Common myeloid progenitor, CD34-positive (primary cell): ENCODE measurements at regions not wholly inside any gene's neighbourhood (a gene's known extent, or its start where the extent isn't known, plus 50 kb on each side); places are given as distances from the start of the nearest gene placed in this dataset.
"Not testable (repeated sequence)": the region's sequence is repeated elsewhere in the genome, so short reads cannot be mapped to it uniquely, and the experiment has no call there.

Source experiments
- CTCF ChIA-PET: fragments of 350-600 bp; sonication (Branson Sonifier 250); formaldehyde crosslinking; loops from one replicate; lab custom pipeline; 2021; ENCODE audit warnings: antibody characterized with exemption; lab: Charles Lee
- POLR2A ChIA-PET: fragments of 350-600 bp; sonication (Branson Sonifier 250); formaldehyde crosslinking; loops from one replicate; lab custom pipeline; 2021; ENCODE audit warnings: antibody characterized with exemption; lab: Charles Lee
- DNase-seq, 3 donors: peaks; one replicate each; pipeline versions ENCODE4 v3.0.0 to v3.0.0-alpha.2; 2013
- H3K27ac ChIP-seq, 2 experiments: 1 replicate in 1 of 2; 2 replicates in 1 of 2; pipeline ENCODE4 v1.7.0; 2013; ENCODE audit warnings: inconsistent platforms in 2 of 2, low read length in 2 of 2, mild to moderate bottlenecking in 2 of 2, low read depth in 1 of 2, moderate library complexity in 1 of 2; ENCODE audit not compliant: severe bottlenecking in 2 of 2, insufficient read depth in 1 of 2, poor library complexity in 1 of 2
- H3K27me3 ChIP-seq, 5 experiments: replicated peaks in 2 of 5; 1 replicate in 3 of 5; 2 replicates in 2 of 5; pipeline versions ENCODE4 v1.6.1 to v1.7.0; 2013; ENCODE audit warnings: low read length in 4 of 5, mild to moderate bottlenecking in 2 of 5, moderate library complexity in 2 of 5, inconsistent platforms in 1 of 5; ENCODE audit not compliant: insufficient read depth in 5 of 5, control insufficient read depth in 4 of 5
- H3K36me3 ChIP-seq, 4 experiments: 1 replicate in 2 of 4; 2 replicates in 2 of 4; pipeline versions ENCODE4 v1.6.1 to v1.7.0; 2013; ENCODE audit warnings: low read length in 3 of 4, control low read depth in 1 of 4, mild to moderate bottlenecking in 1 of 4; ENCODE audit not compliant: control insufficient read depth in 4 of 4, insufficient read depth in 4 of 4
- H3K4me1 ChIP-seq, 4 experiments: 1 replicate in 3 of 4; 2 replicates in 1 of 4; pipeline versions ENCODE4 v1.6.1 to v1.7.1; 2013; ENCODE audit warnings: low read length in 3 of 4, mild to moderate bottlenecking in 3 of 4, control low read depth in 1 of 4, inconsistent platforms in 1 of 4, moderate library complexity in 1 of 4; ENCODE audit not compliant: control insufficient read depth in 4 of 4, insufficient read depth in 4 of 4; ENCODE audit errors: control extremely low read depth in 1 of 4
- H3K4me3 ChIP-seq, 7 experiments: 1 replicate in 4 of 7; 2 replicates in 3 of 7; pipeline versions ENCODE4 v1.5.1 to v1.7.0; 2013; ENCODE audit warnings: mild to moderate bottlenecking in 7 of 7, low read length in 6 of 7, moderate library complexity in 6 of 7, inconsistent platforms in 2 of 7, low read depth in 2 of 7, control low read depth in 1 of 7; ENCODE audit not compliant: insufficient read depth in 4 of 7, control insufficient read depth in 1 of 7; ENCODE audit errors: extremely low read depth in 1 of 7
- H3K9me3 ChIP-seq, 5 experiments: 1 replicate in 4 of 5; 2 replicates in 1 of 5; pipeline versions ENCODE4 v1.6.1 to v1.7.1; 2013; ENCODE audit warnings: low read length in 4 of 5, mild to moderate bottlenecking in 2 of 5, inconsistent platforms in 1 of 5, low read depth in 1 of 5, moderate library complexity in 1 of 5; ENCODE audit not compliant: control insufficient read depth in 4 of 5, insufficient read depth in 2 of 5; ENCODE audit errors: control extremely low read depth in 1 of 5
- WGBS: methylation state at CpG from one replicate; pipeline ENCODE4 v1.1.5; 2013; ENCODE audit not compliant: insufficient coverage; 5-methylcytosine and 5-hydroxymethylcytosine counted together

DNA sequence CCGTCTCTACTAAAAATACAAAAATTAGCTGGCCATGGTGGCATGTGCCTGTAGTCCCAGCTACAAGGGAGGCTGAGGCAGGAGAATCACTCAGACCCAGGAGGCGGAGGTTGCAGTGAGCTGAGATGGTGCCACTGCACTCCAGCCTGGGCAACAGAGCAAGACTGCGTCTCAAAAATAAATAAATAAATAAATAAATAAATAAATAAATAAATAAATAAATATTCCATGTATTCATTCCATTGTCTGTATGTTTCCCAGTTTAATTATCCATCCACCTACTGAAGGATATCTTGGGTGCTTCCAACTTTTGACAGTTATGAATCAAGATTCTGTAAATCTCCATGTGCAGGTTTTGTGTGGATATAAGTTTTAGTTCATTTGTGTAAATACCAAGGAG, 397.4 kb upstream of the SLC35B3 start:
- DNase-seq, H3K4me1 ChIP-seq, CTCF ChIA-PET, H3K36me3 ChIP-seq, H3K27me3 ChIP-seq, H3K27ac ChIP-seq, H3K9me3 ChIP-seq, POLR2A ChIA-PET, H3K4me3 ChIP-seq: not testable (repeated sequence)
- WGBS: 80% methylated on average over 1 of the region's 3 CpGs

DNA sequence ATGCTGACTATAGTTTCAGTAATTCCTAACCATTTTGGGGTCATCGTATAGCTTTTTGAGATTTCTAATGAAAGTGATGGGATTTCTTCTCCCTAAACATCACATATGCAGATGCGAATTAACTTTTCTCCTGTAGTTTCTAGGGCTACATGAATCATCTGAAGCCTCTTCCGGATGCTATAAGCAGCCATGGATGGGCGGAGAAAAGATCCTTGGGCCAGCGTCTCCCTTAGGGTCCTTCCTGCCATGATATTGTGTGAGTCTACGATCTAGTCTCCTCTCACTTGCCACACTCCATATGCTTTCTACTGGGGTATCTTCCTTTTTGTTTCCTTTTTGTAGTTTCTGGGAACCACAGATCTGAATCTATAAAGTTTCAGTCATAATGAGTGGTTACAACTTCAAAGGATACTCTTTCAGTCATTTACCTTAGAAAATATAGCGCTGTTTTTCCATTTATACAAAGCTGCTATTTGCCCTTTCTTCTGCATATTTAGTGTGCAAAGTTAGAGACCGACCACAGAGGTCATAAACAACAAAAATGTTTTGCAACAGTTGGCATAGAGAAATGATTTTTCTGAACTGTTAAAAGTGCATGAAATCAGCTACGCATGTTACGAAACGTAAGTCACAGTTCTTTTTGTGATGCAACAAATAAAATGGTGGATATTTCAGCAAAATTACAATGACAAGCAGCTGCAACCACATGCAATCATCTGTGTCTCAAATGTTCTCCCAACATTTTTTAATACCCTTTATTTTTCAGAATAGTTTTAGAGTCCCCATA, 396.2 kb upstream of the SLC35B3 start:
- no peak overlapping the region for H3K4me3 ChIP-seq
- CTCF ChIA-PET: no interaction called here
- POLR2A ChIA-PET: interaction anchor here (0.7 kb wide), 1 partner anchor 800 kb away, joined by 5 read pairs; no protein-coding TSS in a partner anchor
- no peak for DNase-seq
- WGBS: 93% methylated on average over 7 of the region's 11 CpGs
- no peak overlapping the region for H3K27ac ChIP-seq
- H3K4me1 ChIP-seq: no peaks in the 10 kb centered on the region
- H3K36me3 ChIP-seq: no peaks in the 10 kb centered on the region
- no peaks in the 10 kb centered on the region for H3K9me3 ChIP-seq
- peaks cover 0 to 6% (median 0%) of the 10 kb centered on the region in 5 experiments for H3K27me3 ChIP-seq

GRCh38 chr6:8830794-8831193, 395.4 kb upstream of the SLC35B3 start:
- CTCF ChIA-PET: no interaction called here
- Histone ChIP-seq H3K4me1 (no peaks in the 10 kb centered on the region), H3K27ac (no peak overlapping the region), H3K4me3 (no peak overlapping the region), H3K27me3 (peaks cover 0 to 6% (median 0%) of the 10 kb centered on the region in 5 experiments), H3K36me3 (no peaks in the 10 kb centered on the region), H3K9me3 (no peaks in the 10 kb centered on the region)
- POLR2A ChIA-PET: no interaction called here
- DNase-seq: no peak
- no CpG with 5 or more reads among the region's 1 CpG for WGBS

DNA sequence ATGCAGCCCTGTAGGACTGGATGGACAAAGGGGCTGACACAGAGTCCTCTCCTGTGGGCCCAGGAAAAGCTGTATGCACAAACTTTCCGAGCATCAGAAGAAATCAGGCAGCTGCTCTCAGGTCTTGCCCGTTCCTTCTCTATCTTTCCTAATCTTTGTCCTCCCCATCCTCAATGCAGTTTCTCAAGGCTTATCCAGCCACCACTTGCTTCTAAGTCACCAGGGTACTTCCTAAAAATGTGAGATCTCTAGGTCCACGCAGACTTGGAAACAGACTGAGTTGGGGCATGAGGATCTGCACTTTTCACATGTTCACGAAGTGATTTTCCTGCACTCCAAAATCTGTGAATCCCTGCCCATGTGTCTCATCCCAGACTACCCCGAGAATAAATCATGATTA, 394.5 kb upstream of the SLC35B3 start:
- Histone ChIP-seq H3K4me1 (no peaks in the 10 kb centered on the region), H3K9me3 (no peaks in the 10 kb centered on the region), H3K27ac (no peak overlapping the region), H3K4me3 (no peak overlapping the region), H3K36me3 (no peaks in the 10 kb centered on the region), H3K27me3 (peaks cover 0 to 6% (median 0%) of the 10 kb centered on the region in 5 experiments)
- DNase-seq: no peak
- ChIA-PET CTCF (no interaction called here), POLR2A (no interaction called here)
- WGBS: 30% methylated on average over 5 of the region's 5 CpGs

GRCh38 chr6:8829296-8829695, 394.0 kb upstream of the SLC35B3 start:
- H3K4me1 ChIP-seq: no peaks in the 10 kb centered on the region
- no peak for DNase-seq
- no peaks in the 10 kb centered on the region for H3K9me3 ChIP-seq
- CTCF ChIA-PET: no interaction called here
- POLR2A ChIA-PET: no interaction called here
- H3K27me3 ChIP-seq: peaks cover 0 to 3% (median 0%) of the 10 kb centered on the region in 5 experiments
- H3K27ac ChIP-seq: no peak overlapping the region
- no peaks in the 10 kb centered on the region for H3K36me3 ChIP-seq
- 100% methylated on average over 1 of the region's 4 CpGs for WGBS
- H3K4me3 ChIP-seq: no peak overlapping the region

DNA sequence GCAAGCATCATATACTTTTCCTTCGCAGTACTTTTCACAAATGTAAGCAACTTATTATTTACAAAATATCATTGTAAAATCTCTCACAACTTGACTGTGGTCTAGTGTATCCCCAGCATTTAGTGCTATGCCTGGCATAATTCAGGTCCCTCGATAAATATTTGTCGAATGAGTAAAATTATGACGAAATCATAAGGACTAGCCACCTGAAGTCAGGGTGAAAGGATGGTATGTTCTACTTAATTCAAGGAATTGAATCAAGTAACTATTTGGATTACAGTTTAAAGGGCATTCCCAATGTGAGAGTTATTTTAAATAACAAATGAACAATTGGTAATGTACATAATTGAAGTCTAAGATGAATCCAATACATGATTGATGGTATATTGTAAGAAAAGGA, 393.0 kb upstream of the SLC35B3 start:
- 100% methylated on average over 2 of the region's 4 CpGs for WGBS
- ChIA-PET POLR2A (no interaction called here), CTCF (interaction anchor here (0.5 kb wide), 1 partner anchor 25 kb away, joined by 3 read pairs; no protein-coding TSS in a partner anchor)
- Histone ChIP-seq H3K27me3 (no peaks in the 10 kb centered on the region), H3K4me1 (no peaks in the 10 kb centered on the region), H3K4me3 (no peak overlapping the region), H3K9me3 (no peaks in the 10 kb centered on the region), H3K27ac (no peak overlapping the region), H3K36me3 (no peaks in the 10 kb centered on the region)
- DNase-seq: no peak

- DNase-seq: no peak
- CTCF ChIA-PET: no interaction called here
Observed at GRCh38 chr6:8825726-8826125, 390.4 kb upstream of the SLC35B3 start.

More at GRCh38 chr6:8825726-8826125, 390.4 kb upstream of the SLC35B3 start:
- no peaks in the 10 kb centered on the region for H3K27me3 ChIP-seq
- no peak overlapping the region for H3K4me3 ChIP-seq
- H3K27ac ChIP-seq: no peak overlapping the region
- no peaks in the 10 kb centered on the region for H3K36me3 ChIP-seq
- POLR2A ChIA-PET: no interaction called here
- H3K4me1 ChIP-seq: no peaks in the 10 kb centered on the region
- no peaks in the 10 kb centered on the region for H3K9me3 ChIP-seq
